GM21526 (cell line): ENCODE measurements at regions not wholly inside any gene's neighbourhood (a gene's known extent, or its start where the extent isn't known, plus 50 kb on each side); places are given as distances from the start of the nearest gene placed in this dataset.
"Not testable (repeated sequence)": the region's sequence is repeated elsewhere in the genome, so short reads cannot be mapped to it uniquely, and the experiment has no call there.

Experiments used
- ATAC-seq: cut with Tn5 transposase; IDR thresholded peaks from one replicate; pipeline ENCODE4 v1.9.1; 2021; ENCODE audit warnings: moderate library complexity; ENCODE audit not compliant: unreplicated experiment, low FRiP score

- not testable (repeated sequence) for ATAC-seq
These were observed 82.5 kb downstream of the POTEH start for GRCh38 chr22:15772337-15772736.

- ATAC-seq, result not testable (repeated sequence)
These were observed 85.3 kb downstream of the POTEH start for GRCh38 chr22:15775118-15775517.

DNA sequence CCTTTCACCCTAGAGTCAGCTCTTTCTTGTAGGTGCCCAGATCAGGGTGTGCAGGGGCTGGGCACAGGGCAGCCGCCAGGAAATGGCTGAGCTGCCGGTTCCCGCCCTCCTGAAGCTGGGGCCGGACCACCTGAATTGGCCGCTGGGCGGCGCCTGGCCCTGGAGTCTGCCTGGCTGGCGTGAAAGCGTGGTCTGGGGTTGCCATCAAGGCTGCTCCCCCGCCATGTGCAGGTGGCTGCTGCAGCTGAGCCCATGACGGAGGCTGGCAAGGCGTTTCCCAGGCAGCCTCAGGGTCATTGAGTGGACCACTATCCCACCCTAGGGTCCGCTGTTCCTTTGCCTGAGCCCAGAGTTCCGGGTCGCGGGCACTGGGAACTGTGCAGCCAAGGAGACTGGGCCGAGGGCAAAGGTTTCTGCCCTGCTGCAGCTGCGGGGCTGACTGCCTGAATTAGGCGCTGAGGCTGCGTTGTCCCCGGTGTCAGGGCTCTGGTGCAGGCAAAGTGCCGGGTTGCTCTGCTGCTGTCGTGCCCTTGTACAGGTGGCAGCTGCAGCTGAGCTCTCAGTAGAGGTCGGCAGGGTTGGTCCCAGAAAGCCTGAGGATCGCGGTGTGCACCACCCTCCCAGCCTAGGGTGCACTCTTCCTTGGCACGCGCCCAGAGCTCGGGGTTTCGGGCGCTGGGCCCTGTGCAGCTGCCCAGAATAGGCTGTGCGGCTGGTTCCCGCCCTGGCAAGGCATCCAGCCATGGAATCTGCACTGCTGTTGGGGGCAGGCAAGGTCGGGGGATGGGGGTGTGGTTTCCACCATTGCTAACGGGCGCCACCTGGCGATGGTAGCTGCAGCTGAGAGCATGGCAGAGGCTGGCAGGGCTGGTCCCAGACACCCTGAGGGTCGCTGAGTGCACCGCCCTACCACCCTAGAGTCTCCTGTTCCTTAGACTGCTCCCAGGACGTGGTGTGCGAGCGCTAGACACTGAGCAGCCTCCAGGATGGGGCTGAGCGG is 86.1 kb downstream of the POTEH start:
- ATAC-seq, result not testable (repeated sequence)

DNA sequence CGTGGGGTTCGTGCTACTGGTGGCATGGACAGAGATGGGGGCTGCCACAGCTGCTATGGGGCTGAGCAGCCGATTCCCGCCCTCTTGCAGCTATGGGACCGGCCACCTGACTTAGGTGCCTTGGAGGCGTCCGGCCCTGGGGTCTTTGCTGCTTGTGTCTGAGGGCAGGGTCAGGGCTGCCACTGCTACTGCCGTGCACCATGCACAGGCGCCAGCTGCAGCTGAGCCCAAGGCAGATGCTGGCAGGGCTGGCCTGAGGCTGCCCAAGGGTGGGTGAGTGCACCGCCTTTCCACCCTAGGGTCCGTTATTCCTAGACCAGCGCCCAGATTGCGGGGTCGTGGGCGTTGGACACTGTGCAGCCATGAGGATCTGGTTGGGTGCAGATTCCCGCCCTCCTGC is 86.9 kb downstream of the POTEH start:
- ATAC-seq, result not testable (repeated sequence)

DNA sequence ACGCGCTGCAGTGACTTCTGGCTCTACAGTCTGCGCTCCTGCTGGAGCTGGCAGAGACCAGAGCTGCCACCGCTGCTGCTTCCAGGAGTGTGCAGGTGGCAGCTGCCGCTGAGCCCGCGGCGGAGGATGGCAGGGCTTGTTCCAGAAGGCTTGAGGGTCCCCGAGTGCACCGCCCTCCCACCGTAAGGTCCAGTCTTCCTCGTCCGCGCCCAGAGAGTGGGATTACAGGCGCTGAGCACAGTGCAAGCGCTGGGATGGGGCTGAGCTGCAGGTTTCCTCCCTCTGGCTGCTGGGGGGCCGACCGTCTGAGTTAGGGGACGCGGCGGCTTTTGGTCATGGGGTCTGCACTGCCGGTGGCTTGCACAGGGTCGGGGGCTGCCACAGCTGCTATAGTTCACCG is 87.3 kb downstream of the POTEH start:
- not testable (repeated sequence) for ATAC-seq

DNA sequence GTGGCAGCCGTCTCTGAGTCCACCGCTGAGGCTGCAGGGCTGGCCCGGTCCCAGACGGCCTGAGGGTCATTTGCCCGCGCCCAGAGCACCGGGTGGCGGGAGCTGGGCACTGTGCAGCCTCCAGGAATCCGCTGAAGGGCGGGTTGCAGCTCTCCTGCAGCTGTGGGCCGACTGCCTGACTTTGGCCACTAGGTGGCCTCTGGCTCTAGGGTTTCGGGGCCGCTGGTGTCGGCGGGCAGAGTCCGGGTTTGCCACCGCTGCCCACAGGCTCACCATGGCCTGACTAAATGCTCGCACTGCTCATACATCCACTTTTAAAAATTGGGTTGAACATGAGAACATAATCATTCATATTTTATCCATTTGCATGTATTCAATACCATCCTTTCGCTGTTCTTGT is 87.7 kb downstream of the POTEH start:
- ATAC-seq, result not testable (repeated sequence)

DNA sequence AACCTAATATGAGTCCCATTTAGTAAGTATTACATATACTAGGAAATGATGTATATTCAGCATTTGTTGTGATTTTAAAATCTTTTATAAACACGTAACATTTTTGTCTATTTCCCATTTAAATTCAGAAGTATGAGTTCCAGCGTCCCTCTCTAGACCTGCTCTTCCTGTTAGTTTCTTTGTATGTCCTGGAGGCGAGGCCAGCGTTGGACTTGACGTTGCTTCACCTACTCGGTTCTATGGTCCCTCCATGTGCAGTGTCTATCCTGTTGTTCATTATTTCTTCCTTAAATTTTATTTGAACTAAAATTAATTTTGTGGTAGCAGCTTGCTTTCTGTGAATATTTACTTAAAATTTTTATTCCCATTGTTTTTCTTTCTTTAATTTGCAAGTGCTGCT is 88.5 kb downstream of the POTEH start:
- not testable (repeated sequence) for ATAC-seq

DNA sequence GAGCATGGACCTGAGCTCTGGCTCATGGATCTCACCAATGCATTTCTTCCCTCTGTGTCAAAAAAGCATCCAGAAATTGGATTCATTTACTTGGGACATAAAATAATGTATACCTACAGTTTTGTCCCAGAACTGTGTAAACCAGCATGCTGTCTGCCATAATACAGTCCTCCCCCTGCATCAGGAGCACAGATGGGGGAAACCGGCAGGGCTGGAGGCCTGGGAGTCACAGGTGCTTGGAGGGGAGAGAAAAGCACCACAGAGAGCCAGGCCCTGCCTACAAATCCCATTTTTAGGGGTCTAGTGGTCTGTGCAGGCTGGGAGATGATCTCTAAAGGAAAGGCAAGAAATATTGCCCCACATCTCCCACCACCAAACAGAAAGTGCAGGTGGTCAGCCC is 91.8 kb downstream of the POTEH start:
- ATAC-seq, result not testable (repeated sequence)

DNA sequence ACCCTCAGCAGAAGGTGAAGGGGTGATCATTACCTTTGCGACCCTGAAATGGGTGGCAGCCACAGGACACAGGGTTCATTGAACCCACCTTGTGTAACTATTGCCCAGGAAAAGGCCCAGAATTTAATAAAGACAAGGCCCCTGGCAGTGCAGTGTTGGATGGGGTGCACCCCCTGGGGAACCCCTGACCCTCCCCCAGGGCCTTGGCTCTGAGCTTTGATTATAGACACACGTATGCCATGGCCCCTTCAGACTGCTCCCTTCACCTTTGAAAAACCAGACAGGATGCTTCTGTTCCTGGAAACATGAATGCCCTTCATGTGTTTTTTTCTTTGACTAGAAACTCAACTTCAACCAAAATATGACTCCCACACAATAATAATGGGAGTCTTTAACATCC is 93.1 kb downstream of the POTEH start:
- ATAC-seq, result not testable (repeated sequence)

GRCh38 chr22:15784383-15785085 is 94.7 kb downstream of the POTEH start:
- ATAC-seq, result peak; percentile 69

DNA sequence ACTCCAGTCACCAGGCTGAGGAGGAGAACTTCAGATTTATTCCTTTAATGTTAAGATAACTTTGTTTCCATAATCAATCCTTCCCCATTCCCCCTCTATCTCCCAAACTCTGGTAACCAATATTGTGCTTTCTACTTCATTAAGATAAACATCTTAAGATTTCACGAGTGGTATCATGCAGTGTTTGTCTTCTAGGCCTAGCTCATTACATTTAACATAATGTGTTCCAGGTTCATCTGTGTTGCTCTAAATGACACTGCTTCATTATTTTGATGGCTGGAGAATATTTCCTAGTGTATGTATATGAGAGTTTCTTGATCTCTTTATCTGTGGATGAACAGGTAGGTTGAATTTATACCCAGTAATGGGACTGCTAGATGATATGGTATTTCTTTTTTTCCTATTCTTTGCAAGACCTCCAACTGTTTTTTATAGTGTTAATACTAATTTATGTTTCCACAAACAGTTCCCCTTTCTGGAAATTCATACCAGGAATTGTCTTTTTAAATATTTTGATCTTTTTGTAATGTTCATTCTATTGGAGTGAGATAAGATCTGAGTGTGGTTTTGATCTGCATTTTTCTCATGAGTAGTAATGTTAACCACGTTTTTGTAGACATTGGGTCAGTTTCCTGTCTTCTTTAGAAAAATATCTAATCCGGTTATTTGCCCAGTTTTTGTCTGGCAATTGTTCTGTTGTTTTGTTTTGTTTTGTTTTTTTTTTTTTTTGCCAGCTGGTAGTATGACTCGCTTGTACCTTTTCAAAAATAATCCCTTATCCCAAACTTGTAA is 97.3 kb downstream of the POTEH start:
- not testable (repeated sequence) for ATAC-seq

DNA sequence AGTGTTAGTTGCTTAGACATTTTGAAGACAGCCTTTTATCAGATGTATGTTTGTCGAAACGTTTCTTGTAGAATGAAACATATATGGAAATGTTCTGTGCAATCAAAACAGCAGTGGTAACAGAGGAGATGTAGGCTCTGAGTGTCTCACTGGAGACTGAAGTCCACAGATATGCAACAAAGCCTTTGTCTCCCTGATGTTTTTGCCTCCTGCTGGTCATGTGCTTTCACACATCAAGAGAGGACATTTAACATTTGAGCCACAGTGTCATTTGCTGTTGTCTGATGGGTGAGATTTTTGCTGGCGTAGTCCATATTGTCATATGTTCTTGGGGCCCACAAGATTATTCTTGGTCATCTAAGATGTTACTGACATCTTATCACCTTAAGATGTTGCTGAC is 101.7 kb downstream of the POTEH start:
- ATAC-seq, result not testable (repeated sequence)

GRCh38 chr22:15799935-15800334 is 110.1 kb downstream of the POTEH start:
- not testable (repeated sequence) for ATAC-seq

DNA sequence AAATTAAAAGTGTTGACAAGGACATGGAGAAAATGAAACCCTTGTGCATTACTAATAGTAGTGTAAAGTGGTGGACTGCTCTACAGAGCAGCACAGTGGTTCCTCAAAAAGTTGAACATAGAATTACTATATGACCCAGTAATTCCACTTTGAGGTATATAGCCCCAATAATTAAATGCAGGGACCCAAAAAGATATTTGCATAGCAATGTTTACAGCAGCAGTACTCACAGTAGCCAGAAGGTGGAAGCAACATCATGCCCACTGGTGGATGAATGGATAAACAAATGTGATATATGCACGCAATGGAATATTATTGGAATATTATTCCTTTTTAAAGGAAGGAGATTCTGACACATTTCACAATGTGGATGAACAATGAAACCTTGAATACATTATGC is 121.3 kb downstream of the POTEH start:
- ATAC-seq, result not testable (repeated sequence)

GRCh38 chr22:15815783-15816182 is 126.0 kb downstream of the POTEH start:
- ATAC-seq, result not testable (repeated sequence)

- ATAC-seq, result not testable (repeated sequence)
These were observed 126.6 kb downstream of the POTEH start for GRCh38 chr22:15816470-15816869.

GRCh38 chr22:15817264-15817663 is 127.4 kb downstream of the POTEH start:
- ATAC-seq, result not testable (repeated sequence)

- ATAC-seq, result not testable (repeated sequence)
These were observed 130.1 kb downstream of the POTEH start for GRCh38 chr22:15819886-15820285.

DNA sequence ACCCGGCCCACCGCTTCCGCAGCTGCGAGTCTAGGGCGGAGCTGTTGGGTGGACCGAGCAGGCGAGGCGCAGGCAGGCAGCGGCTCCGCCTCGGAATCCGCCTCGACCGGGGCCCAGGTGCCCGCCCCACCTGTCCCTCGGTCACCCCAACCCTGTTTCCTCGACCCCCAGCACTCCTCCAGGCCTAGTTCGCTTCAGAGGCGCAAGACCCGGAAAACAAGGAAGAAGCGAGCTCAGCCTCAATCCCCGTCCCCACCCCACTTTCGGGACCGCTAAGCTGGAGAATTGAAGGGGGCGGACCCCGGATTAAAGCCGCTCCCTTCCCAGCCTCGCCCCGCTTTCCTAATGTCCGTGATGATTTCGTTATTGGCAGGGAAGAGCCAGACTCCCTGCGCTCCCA is 131.3 kb downstream of the POTEH start:
- not testable (repeated sequence) for ATAC-seq

- ATAC-seq, result not testable (repeated sequence)
These were observed 132.2 kb downstream of the POTEH start for GRCh38 chr22:15822001-15822400.
